WTC11 (cell line): ENCODE measurements at regions not wholly inside any gene's neighbourhood (a gene's known extent, or its start where the extent isn't known, plus 50 kb on each side); places are given as distances from the start of the nearest gene placed in this dataset.

Source experiments
- ATAC-seq: fragments of 200-7000 bp; cut with Tn5 transposase; 2 replicates; pipeline ENCODE4 v1.10.0; 2021; ENCODE audit warnings: mild to moderate bottlenecking, moderate library complexity
- CTCF ChIA-PET: fragments of 300-600 bp; sonication (Branson Sonifier 250); formaldehyde crosslinking; loops from one replicate; lab custom pipeline; 2021; ENCODE audit warnings: antibody characterized with exemption; lab: Charles Lee
- POLR2A ChIA-PET: fragments of 350-600 bp; sonication (Branson Sonifier 250); formaldehyde crosslinking; loops from one replicate; lab custom pipeline; 2021; ENCODE audit warnings: antibody characterized with exemption; lab: Charles Lee
- DNase-seq: peaks from one replicate; pipeline ENCODE4 v3.0.0; 2021; ENCODE audit warnings: low spot score
- H3K27ac Mint-ChIP-seq: 2 replicates; pipeline ENCODE4 v1.8.0; 2021; ENCODE audit warnings: mixed read lengths
- H3K27me3 Mint-ChIP-seq: 2 replicates; pipeline ENCODE4 v1.8.0; 2021; ENCODE audit warnings: low read depth, mild to moderate bottlenecking, moderate library complexity, mixed read lengths
- H3K36me3 Mint-ChIP-seq: 2 replicates; pipeline ENCODE4 v1.8.0; 2021; ENCODE audit warnings: mixed read lengths
- H3K4me1 Mint-ChIP-seq: 2 replicates; pipeline ENCODE4 v1.8.0; 2022; ENCODE audit warnings: mixed read lengths
- H3K4me3 Mint-ChIP-seq: 2 replicates; pipeline ENCODE4 v1.8.0; 2021; ENCODE audit warnings: mild to moderate bottlenecking, moderate library complexity, mixed read lengths
- H3K9me3 Mint-ChIP-seq: 2 replicates; pipeline ENCODE4 v1.8.0; 2021; ENCODE audit warnings: mixed read lengths
- ATF3 ChIP-seq: sonication (generic); formaldehyde crosslinking; conservative IDR thresholded peaks from 2 replicates; pipeline ENCODE4 v1.8.1; 2022; ENCODE audit warnings: mild to moderate bottlenecking, missing genetic modification reagents
- ATF6 ChIP-seq: sonication (generic); formaldehyde crosslinking; IDR thresholded peaks from 2 replicates; pipeline ENCODE4 v1.8.1; 2023; ENCODE audit warnings: mild to moderate bottlenecking, missing genetic modification reagents
- CREM ChIP-seq: sonication (generic); formaldehyde crosslinking; IDR thresholded peaks from 2 replicates; pipeline ENCODE4 v1.8.1; 2022; ENCODE audit warnings: mild to moderate bottlenecking, missing genetic modification reagents, moderate library complexity
- EMX1 ChIP-seq: fragments of 250-450 bp; sonication (Bioruptor Pico); IDR thresholded peaks from 2 replicates; pipeline ENCODE4 v1.8.0; 2021; ENCODE audit warnings: mild to moderate bottlenecking
- ERG ChIP-seq: fragments of 250-450 bp; sonication (Bioruptor Pico); IDR thresholded peaks from 2 replicates; pipeline ENCODE4 v1.8.0; 2021; ENCODE audit warnings: mild to moderate bottlenecking
- FOXK1 ChIP-seq: sonication (generic); formaldehyde crosslinking; IDR thresholded peaks from 2 replicates; pipeline ENCODE4 v1.8.0; 2022; ENCODE audit warnings: mild to moderate bottlenecking, moderate library complexity, missing genetic modification reagents
- GRHL2 ChIP-seq: fragments of 250-450 bp; sonication (Bioruptor Pico); IDR thresholded peaks from 2 replicates; pipeline ENCODE4 v1.8.0; 2022; ENCODE audit warnings: mild to moderate bottlenecking, moderate library complexity; ENCODE audit not compliant: insufficient replicate concordance, severe bottlenecking
- GTF2I ChIP-seq: fragments of 250-450 bp; sonication (Bioruptor Pico); conservative IDR thresholded peaks from 2 replicates; pipeline ENCODE4 v1.4.0; 2021; ENCODE audit warnings: mild to moderate bottlenecking
- HMGXB4 ChIP-seq: sonication (generic); formaldehyde crosslinking; IDR thresholded peaks from 2 replicates; pipeline ENCODE4 v1.8.1; 2023; ENCODE audit warnings: mild to moderate bottlenecking, moderate library complexity, missing genetic modification reagents
- JAZF1 ChIP-seq: fragments of 250-450 bp; sonication (Bioruptor Pico); IDR thresholded peaks from 2 replicates; pipeline ENCODE4 v1.9.0; 2021; ENCODE audit warnings: moderate library complexity, mild to moderate bottlenecking, inconsistent platforms
- NFATC4 ChIP-seq: fragments of 250-450 bp; sonication (Bioruptor Pico); IDR thresholded peaks from 2 replicates; pipeline ENCODE4 v1.9.0; 2021; ENCODE audit warnings: mild to moderate bottlenecking
- NFE2L1 ChIP-seq: sonication (generic); formaldehyde crosslinking; IDR thresholded peaks from 2 replicates; pipeline ENCODE4 v1.8.1; 2023; ENCODE audit warnings: missing genetic modification reagents
- NFYB ChIP-seq: sonication (generic); formaldehyde crosslinking; conservative IDR thresholded peaks from 2 replicates; pipeline ENCODE4 v1.8.0; 2022; ENCODE audit warnings: low read depth, missing genetic modification reagents
- NR1H2 ChIP-seq: sonication (generic); formaldehyde crosslinking; IDR thresholded peaks from 2 replicates; pipeline ENCODE4 v1.9.0; 2021; ENCODE audit warnings: mild to moderate bottlenecking, moderate library complexity, missing genetic modification reagents
- PREB ChIP-seq: sonication (generic); formaldehyde crosslinking; IDR thresholded peaks from 2 replicates; pipeline ENCODE4 v1.8.1; 2022; ENCODE audit warnings: mild to moderate bottlenecking, missing genetic modification reagents, moderate library complexity, borderline replicate concordance
- SOX15 ChIP-seq: fragments of 250-450 bp; sonication (Bioruptor Pico); IDR thresholded peaks from 2 replicates; pipeline ENCODE4 v1.9.0; 2021; ENCODE audit warnings: mild to moderate bottlenecking
- ZNF219 ChIP-seq: sonication (generic); formaldehyde crosslinking; IDR thresholded peaks from 2 replicates; pipeline ENCODE4 v1.8.0; 2023; ENCODE audit warnings: missing genetic modification reagents, mild to moderate bottlenecking, borderline replicate concordance
- ZNF232 ChIP-seq: sonication (generic); formaldehyde crosslinking; IDR thresholded peaks from 2 replicates; pipeline ENCODE4 v1.8.0; 2022; ENCODE audit warnings: mild to moderate bottlenecking, missing genetic modification reagents
- ZNF317 ChIP-seq: sonication (generic); formaldehyde crosslinking; IDR thresholded peaks from 2 replicates; pipeline ENCODE4 v1.8.1; 2023; ENCODE audit warnings: low read depth, mild to moderate bottlenecking, moderate library complexity, missing genetic modification reagents, borderline replicate concordance
- ZSCAN18 ChIP-seq: fragments of 250-450 bp; sonication (Bioruptor Pico); IDR thresholded peaks from 2 replicates; pipeline ENCODE4 v2.1.2; 2022; ENCODE audit warnings: mild to moderate bottlenecking, moderate library complexity

- Mint-ChIP-seq H3K9me3 (peaks cover 1% of the 10 kb centered on the region), H3K27me3 (no peaks in the 10 kb centered on the region), H3K4me1 (peaks cover 14% of the 10 kb centered on the region), H3K27ac (no peak overlapping the region), H3K36me3 (peaks cover 1% of the 10 kb centered on the region), H3K4me3 (no peak overlapping the region)
- ATAC-seq (no peak), DNase-seq (no peak)
- CTCF ChIA-PET = interaction anchor here (0.7 to 0.9 kb wide), 2 partner anchors 18 to 59 kb away, joined by 3 read pairs; no protein-coding TSS in a partner anchor
- TF ChIP-seq NR1H2 (CRISPR knock-in tag) = no peak
- no peak for TF ChIP-seq ATF6
- TF ChIP-seq GRHL2 (CRISPR knock-in tag) = no peak
- TF ChIP-seq HMGXB4 (CRISPR knock-in tag) = no peak
- TF ChIP-seq NFATC4 (CRISPR knock-in tag) = no peak
- TF ChIP-seq CREM (CRISPR knock-in tag) = no peak
- no peak for TF ChIP-seq NFE2L1 (CRISPR knock-in tag)
- TF ChIP-seq ATF3 (CRISPR knock-in tag) = no peak
- no peak for TF ChIP-seq JAZF1 (CRISPR knock-in tag)
- no peak for TF ChIP-seq GTF2I (CRISPR knock-in tag)
- TF ChIP-seq ERG (CRISPR knock-in tag) = no peak
- no peak for TF ChIP-seq ZNF219 (CRISPR knock-in tag)
- no peak for TF ChIP-seq NFYB (CRISPR knock-in tag)
- TF ChIP-seq ZNF232 (CRISPR knock-in tag) = no peak
- no peak for TF ChIP-seq SOX15
- no peak for TF ChIP-seq ZNF317 (CRISPR knock-in tag)
- no peak for TF ChIP-seq ZSCAN18
- no peak for TF ChIP-seq PREB (CRISPR knock-in tag)
- no peak for TF ChIP-seq EMX1 (CRISPR knock-in tag)
- no peak for TF ChIP-seq FOXK1 (CRISPR knock-in tag)
- POLR2A ChIA-PET = no interaction called here
Measured at GRCh38 chr12:116628450-116628793, 69.2 kb downstream of the MAP1LC3B2 start.
